ENCODE measurements at regions not wholly inside any gene's neighbourhood (a gene's known extent, or its start where the extent isn't known, plus 50 kb on each side); places are given as distances from the start of the nearest gene placed in this dataset.
"Not testable (repeated sequence)": the region's sequence is repeated elsewhere in the genome, so short reads cannot be mapped to it uniquely, and the experiment has no call there.

- DNase-seq, result not testable (repeated sequence)
These were observed 55.8 kb upstream of the PPP1R12A start for GRCh38 chr12:79990509-79991338.

GRCh38 chr12:79988368-79988767, 53.5 kb upstream of the PPP1R12A start:
- DNase-seq, result no peak

GRCh38 chr12:79987731-79988130, 52.8 kb upstream of the PPP1R12A start:
- DNase-seq, result no peak
